ENCODE measurements at regions not wholly inside any gene's neighbourhood (a gene's known extent, or its start where the extent isn't known, plus 50 kb on each side); places are given as distances from the start of the nearest gene placed in this dataset.

DNA sequence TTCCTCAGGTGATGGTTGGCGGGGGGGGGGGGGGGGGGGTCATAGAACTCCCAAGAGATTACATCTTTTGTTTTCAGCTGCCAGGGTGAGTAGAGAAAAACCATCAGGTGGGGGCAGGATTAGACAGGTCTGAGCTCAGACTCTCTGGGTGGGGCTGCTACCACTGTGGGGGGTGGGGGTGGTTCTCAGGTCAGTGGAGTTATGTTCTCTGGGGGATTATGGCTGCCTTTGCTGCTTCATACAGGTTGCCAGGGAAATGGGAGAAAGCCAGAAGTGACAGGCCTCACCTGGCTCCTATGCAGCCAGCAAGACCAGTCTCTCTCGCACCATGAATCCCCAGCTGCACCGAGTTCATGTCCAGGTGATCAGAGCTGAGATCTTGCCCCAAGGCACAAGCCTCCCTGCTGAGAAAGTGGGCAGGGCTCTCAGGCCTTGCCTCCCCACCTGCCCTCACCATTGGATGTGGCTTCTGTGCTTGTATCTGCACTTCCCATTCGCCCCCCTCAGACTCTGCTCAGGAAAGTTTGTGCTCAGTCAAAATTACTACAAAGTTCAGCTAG, 828.1 kb downstream of the MCTP2 start:
- TF ChIP-seq, protein P1, sequence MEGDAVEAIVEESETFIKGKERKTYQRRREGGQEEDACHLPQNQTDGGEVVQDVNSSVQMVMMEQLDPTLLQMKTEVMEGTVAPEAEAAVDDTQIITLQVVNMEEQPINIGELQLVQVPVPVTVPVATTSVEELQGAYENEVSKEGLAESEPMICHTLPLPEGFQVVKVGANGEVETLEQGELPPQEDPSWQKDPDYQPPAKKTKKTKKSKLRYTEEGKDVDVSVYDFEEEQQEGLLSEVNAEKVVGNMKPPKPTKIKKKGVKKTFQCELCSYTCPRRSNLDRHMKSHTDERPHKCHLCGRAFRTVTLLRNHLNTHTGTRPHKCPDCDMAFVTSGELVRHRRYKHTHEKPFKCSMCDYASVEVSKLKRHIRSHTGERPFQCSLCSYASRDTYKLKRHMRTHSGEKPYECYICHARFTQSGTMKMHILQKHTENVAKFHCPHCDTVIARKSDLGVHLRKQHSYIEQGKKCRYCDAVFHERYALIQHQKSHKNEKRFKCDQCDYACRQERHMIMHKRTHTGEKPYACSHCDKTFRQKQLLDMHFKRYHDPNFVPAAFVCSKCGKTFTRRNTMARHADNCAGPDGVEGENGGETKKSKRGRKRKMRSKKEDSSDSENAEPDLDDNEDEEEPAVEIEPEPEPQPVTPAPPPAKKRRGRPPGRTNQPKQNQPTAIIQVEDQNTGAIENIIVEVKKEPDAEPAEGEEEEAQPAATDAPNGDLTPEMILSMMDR (IDR thresholded peaks at IDR 0.05), result no peak
- TF ChIP-seq POLR2A (IDR thresholded peaks at IDR 0.05), result no peak

Measured in uterus (tissue), 2 donors.